HG02852 (cell line): ENCODE measurements at regions not wholly inside any gene's neighbourhood (a gene's known extent, or its start where the extent isn't known, plus 50 kb on each side); places are given as distances from the start of the nearest gene placed in this dataset.
"Not testable (repeated sequence)": the region's sequence is repeated elsewhere in the genome, so short reads cannot be mapped to it uniquely, and the experiment has no call there.

ENCODE experiments used
- ATAC-seq: cut with Tn5 transposase; IDR thresholded peaks from one replicate; pipeline ENCODE4 v1.9.1; 2021; ENCODE audit warnings: mild to moderate bottlenecking, moderate library complexity; ENCODE audit not compliant: unreplicated experiment

DNA sequence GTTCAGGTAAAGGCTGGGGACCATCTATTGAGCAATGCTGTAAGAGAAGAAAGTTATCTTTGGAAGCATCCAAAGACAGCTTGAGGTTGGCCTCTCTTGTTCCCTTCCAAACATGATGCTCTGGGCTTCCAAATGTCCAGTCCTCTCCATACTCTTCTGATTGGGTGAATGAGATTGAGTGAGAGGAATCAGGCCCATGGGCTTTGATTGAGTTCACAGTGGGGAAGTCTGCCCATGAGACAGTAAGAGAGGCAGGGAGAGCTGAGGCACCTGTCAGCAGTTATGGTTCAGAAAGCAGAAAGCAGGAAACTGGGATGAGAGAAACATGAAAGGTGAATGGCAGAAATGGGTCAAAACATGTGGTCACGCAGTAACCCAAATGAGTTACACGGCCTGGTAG lies 1006.9 kb downstream of the VRK1 start:
- ATAC-seq, result no peak

DNA sequence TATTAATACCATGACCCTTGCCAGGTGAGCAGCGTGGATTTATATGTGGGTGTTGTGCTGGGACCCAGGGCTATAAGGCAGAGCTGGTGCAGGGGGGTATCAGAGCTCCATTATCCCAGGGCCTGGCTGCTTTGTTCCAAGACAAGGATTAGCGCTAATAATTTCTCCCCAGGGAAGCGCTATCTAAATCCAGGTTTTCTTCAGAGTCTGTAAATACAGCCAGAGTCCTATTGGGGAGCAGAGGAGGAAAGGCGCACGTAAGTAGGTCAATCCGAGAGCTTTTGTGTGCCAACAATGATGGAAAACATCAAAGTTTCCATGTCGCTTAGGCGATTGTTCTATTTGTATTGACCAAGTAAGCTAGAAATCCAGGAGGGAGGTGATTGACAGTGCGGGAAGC lies 1009.7 kb downstream of the VRK1 start:
- no peak for ATAC-seq

DNA sequence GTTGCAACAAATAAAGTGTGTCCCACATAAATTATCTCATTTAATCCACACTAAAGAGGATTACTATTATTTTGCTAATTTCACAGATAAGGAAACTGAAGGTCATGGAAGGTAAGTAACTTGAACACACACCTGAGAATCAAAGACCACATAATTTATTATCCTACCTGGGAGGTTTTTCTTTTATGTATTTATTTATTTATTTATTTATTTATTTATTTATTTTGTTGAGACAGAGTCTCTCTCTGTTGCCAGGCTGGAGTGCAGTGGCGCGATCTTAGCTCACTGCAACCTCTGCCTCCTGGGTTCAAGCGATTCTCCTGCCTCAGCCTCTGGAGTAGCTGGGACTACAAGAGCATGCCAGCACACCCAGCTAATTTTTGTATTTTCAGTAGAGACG lies 1011.4 kb downstream of the VRK1 start:
- not testable (repeated sequence) for ATAC-seq

DNA sequence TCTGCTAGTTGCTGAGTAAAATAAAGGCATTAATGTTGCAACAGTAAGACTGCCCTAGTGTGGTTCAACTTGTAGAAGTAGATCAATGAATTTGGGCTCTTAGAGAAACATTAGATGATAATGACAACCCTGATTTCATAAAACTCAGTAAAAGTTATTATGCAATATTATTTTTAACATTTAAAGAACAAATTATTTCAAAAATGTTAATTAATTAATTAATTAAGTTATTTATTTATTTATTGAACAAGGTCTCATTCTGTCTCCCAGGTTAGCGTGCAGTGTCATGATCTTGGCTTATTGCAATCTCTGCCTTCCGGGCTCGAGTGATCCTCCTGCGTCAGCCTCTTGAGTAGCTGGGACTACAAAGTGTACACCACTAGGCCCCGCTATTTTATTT lies 1016.4 kb downstream of the VRK1 start:
- ATAC-seq, result no peak

DNA sequence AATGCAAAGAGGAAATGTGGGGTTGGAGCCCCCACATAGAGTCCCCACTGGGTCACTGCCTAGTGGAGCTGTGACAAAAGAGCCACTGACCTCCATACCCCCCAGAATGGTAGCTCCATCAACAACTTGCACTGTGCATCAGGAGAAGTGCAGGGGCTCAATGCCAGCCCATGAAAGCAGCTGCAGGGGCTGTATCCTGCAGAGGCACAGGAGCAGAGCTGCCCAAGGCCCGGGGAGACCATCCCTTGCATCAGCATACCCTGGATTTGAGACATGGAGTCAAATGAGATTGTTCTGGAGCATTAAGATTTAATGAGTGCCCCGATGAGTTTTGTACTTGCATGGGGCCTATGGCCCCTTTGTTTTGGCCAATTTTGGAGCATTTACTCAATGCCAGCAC lies 1023.6 kb downstream of the VRK1 start:
- ATAC-seq, result no peak

DNA sequence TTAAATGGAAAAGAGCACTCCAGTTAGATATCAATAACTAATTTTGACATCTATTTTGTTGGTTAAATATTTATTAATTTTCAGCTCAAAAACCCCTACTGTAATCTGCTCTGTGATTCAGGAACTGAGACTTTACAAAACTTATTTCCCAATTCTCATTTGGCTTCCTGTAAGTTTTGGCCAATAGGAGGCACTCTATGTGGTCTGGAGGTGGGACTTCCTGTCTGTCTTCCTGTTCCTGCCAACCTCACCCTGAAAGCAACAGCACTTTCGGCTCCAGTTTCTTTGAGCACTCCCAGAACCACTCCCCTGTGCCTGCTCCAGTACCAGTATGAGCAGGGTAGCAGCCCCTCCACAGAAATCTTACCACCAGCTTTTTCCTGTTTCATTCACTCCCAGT lies 1027.0 kb downstream of the VRK1 start:
- no peak for ATAC-seq

DNA sequence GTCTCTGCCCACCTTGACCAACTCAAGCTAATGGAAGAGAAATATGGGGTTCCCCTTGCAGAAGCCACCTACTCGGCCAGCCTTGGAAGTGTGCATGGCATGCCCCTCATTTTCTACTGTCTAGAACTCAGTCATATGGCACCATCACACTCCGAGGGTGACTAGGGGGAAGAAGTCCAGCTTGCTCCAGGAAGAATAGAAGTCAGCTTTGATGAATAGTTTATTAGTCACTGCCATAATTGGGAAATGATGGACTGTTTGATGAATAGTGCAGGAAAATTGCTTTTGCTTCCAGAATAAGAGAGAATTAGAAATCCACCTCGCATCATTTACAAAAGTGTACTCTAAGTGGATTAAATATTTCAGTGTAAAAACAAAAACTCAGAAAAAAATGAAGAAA lies 1030.6 kb downstream of the VRK1 start:
- no peak for ATAC-seq

DNA sequence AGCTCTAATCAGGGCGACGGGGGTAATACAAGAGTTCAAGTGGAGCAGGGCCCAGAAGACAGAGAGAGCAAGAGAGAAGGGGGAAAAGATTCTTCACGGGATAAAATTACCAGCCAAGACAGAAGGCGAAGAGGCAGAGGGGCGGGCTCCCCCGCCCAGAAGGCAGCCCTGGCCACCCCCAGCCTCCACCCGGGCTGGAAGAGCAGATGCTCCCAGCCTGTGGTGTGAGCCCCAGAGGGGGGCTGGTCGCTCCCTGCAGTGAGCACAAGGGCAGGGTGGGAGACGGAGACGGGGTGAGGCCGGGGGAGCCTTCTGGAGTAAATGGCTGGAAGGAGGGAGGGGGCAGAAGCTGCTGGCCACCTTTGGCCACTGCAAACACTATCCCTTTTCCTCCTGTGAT lies 1035.6 kb downstream of the VRK1 start:
- ATAC-seq, result no peak

DNA sequence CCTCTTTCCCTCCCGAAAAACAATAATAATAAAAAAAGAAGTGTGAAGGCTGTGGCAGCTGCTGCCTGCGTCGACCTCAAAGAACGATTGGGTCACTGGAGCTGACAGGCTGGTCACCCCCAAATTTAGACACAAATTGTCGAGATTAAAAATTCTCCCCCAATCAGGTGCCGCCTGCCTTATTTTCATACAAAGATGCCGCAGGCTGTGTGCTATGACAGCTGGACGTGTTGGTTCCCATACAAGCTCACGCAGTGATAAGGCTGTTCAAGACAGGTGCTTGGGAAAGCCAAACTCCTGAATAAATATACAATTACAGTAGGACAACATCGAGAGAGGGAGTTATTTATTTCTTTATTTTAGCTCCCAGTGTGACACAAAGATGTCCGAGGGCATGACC lies 1041.8 kb downstream of the VRK1 start:
- no peak for ATAC-seq

DNA sequence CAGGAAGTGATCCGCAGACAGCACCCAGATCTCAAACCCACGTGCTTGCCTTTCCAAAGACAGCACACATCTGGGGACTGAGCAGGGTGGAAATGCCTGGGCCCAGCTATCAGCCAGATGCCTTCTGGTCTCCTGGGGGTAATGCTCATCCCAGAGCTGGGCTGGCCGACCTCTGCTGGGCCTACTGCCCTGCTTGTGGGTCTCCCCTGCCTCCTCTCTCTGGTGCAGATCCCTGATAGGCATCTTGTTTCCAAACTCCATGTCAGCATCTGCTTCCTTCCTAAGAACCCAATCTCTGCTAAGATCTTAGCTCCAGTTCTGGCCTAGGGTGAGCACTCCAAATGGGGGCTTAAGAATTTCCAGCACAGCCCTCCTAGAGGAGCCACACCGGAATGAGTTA lies 1043.0 kb downstream of the VRK1 start:
- no peak for ATAC-seq

DNA sequence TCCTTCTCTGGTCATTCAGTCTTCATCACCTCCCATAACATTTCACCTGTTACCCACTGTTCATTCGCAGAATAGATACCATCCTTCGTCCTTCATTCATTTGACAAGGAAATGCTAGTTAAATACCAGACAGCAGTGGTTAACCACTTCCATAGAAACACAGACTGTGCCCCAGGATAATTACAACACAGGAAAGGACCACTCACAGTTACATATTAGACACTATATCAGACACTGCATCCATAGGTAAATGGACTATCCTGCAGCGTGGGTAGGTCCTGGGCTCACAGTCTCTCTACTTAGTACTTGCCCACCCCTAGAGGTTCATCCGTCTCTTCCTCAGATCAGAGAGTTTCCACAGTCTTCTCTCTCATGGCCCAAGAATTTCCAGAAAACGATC lies 1044.6 kb downstream of the VRK1 start:
- no peak for ATAC-seq

DNA sequence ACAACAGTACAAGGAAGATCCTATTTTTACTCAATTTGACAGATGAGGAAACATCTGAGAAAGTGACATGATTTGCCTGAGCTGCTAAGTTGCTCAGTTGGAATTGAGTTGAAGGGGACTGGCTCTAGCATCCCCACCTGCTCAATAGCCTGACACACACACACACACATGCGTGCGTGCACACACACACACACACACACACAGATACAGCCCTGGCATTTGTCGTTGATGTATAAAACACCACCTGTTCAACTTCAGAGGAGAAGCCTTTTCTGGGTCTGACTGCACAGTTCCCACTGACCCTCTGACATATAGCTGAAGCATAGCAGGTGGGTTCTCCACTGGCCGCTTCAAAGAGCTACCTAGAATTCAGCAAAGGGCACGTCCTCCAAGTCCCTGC lies 1045.9 kb downstream of the VRK1 start:
- no peak for ATAC-seq

DNA sequence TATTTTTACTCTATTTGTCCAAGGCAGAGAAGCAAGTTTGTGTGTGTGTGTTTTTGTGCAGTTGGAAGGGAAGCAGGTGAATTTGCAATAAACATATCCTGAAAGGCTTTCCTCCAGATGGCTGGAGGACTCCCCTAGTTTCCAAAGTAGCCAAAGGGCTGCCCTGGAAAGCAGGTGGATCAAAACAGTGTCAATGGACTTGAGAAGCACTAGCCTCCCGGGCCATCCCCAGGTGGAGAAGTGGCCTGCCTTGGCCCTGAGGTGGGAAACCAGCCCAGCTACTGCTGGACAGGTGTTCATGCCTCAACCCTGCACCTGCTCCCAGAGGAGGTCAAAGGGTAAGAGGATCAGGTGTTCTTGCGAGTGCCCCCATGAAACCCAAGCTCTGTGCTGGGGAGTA lies 1046.9 kb downstream of the VRK1 start:
- ATAC-seq, result no peak

DNA sequence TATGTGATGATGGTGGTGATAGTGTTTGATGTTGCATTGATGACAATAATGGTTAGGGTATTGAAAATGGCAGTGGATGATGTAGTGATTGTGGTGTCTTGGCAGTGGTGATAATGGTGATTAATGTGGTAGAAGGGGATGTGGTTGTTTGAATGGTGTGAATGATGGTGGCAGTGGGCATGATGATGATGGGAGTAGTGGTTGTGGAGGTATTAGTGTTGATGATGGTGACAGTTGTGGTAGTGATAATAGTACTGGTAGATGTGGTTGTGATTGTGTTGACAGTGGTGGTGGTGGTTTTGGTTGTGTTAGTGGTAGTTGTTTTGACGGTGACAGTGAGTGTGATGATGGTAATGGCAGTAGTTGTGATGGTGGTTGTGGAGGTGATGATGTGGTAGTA lies 1049.0 kb downstream of the VRK1 start:
- no peak for ATAC-seq

DNA sequence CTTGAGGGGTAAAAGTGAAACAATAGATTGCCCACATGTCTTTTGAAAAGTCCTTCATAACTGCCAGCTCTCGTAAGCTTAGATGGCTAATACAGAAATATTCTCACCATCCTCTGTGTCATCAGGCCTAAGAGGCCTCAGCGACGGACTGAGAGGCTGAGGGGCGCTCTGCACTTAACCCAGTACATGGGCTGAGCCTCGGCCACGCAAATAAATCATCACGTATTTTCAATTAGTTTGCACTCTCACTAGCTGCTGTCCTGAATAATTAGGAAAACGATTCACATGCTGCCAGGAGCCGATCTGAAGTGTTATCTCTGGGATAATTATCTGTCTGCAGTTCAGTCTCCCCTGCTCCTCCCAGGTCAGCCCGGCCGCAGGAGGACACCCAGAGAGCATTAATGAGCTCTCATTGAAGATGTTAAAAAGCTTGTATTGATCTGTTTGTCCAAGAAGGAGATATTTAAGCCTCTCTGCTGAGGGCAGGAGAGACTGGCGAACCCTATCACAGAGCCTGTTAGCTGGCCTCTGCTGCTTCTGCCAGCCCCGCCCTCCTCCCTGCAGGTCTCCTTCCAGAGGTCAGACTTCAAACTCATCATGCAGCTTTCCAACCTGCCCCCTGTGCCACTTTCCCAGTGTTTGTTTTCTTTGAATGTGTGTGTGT lies 1051.3 kb downstream of the VRK1 start:
- no peak for ATAC-seq

DNA sequence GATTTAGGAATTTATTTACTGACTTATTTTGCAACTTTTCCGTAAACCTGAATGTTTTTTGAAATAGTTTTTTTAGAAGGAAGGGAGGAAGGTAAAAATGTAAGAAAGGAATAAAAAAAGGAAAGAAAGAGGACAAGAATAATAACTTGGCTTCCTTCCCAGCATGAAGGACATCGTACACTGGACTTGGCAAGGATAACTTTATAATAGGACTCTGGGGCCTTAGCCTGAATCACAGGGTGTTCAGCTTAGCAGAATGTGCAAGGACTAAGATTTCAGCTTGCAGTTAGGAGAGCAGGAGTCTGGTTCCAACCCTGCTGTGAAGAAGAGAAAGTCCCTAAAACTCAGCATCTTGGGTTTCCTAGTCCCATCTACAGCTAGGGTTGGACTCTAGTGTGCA lies 1053.3 kb downstream of the VRK1 start:
- ATAC-seq, result no peak

DNA sequence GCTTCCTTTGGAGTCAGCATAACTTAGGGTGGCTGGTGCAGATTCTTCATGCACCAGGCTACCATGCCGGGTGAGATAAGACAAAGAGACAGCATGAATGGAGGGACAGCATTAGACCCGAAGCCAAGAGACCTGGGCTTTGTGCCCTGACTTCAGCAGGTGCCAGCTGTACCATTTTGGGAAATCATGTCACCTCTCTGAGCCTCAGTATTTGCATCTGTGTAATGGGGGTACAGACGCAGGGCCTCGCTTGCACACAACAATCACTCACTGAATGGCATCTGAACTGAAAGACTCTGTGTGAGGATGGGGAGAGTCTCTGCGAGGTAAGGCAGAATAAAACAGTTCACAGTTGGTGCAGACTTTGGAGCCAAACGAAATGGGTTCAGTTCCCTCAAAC lies 1053.7 kb downstream of the VRK1 start:
- ATAC-seq, result no peak

DNA sequence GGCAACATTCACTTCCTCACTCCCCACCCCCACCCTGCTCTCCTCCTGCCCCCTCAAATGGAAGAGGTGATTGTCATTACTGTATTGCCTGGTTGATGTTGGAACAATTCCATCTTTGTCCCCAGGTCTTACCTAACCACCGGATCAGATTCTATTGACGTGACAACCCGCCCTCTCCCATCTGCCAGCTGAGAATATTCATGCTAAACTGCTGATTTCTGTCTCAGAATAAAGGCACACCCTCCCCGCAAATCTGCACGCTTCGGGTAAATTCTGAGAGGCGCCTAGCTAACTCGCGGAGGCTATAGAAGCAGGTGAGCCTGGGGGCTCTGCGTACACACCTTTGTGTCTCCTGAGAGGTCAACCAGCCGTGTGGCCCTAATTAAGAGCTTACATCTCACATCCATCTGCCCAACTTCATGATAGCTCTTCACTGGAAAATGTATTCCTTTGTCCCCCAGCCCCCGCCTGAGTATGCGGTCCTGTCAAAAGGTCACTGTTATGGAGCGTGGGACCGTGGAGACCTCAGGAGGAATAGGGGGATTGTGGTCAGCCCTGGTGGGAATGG lies 1054.3 kb downstream of the VRK1 start:
- ATAC-seq, result no peak

DNA sequence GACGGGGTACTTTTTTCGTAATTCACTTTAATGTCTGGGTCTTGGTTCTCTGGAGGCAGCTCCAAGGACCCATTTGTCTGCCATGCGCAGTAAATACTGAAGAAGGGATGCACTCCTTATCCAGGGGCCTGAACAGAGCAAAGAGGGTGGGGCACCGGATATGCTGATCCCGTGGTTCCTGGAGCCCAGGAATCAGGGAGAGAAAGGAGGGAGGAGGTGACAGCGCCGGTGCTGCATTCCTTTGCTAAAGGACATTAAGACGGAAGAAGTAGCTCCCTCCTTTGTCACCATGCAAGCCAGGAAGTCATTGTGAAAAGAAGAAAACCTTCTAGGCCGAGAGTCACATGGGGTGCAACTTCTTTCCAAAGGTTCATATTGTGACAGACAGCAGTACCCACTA lies 1057.7 kb downstream of the VRK1 start:
- ATAC-seq, result no peak

DNA sequence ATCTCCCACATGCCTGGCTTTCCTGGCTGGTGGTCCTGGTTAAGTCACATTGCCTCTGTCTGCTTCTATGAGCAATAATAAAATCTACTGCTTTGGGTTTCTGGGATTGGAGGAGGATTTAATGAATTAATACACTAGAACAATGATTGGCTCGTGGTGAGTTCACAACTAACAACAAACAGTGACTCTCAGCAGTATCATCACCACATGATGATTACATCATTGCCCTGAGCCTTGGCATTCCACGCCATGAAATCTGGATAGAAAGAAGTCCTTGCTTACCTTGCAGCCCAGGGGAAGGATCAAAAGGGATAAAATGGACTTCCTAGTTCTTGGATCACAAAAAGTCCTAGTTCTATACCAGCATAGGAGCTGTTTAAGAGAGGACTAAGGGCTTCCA lies 1069.0 kb downstream of the VRK1 start:
- no peak for ATAC-seq

DNA sequence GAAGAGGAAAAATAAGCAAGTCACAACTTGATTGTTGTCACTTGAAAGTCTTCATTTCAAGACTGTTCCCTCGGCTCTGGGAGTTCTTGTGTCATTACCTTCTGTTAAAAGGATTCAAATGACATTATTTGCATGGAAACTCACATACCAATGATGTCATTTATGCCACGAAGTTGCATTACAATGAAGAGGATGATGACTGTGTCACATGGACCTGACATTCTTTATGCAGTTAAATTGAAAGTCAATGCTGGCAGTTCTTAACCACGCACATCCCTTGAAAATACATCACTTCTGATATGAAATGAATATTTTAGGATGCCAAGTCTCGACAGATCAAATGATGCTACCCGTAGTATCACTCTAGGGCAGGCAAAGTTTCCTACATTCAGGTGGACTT lies 1069.5 kb downstream of the VRK1 start:
- no peak for ATAC-seq

DNA sequence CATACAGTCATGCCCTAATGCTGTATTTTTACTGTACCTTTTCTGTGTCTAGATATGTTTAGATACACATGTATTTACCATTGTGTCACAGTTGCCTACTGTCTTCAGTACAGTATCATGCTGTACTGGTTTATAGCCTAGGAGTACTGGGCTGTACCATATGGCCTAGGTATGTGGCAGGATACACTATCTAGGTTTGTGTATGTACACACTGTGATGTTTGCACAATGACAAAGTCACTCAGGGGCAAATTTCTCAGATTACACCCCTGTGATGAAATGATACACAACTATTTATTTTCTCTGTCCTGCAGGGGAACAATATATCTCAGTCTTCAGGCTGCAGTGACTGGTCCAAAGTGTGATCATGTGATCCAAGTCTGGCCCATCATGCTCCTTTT lies 1076.1 kb downstream of the VRK1 start:
- no peak for ATAC-seq

DNA sequence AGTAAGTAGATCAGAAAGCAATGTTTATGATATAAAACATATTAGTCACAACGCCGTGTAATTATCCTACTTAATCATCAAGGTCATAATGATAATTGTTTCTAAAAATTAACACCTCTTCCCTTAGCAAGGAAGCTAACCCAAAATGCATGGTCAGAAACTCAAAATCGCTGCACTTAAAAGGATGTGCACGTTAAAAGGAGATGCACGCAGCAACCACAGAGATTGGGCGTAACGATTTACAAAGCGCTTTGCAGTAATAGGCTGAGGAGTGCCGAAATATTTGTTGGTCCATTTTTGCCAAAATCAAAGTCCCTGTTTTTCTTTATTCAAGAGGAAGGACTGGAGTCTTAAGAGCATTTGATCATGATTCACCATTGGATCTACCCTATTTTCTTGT lies 1077.2 kb downstream of the VRK1 start:
- ATAC-seq, result no peak
